ENCODE measurements at regions not wholly inside any gene's neighbourhood (a gene's known extent, or its start where the extent isn't known, plus 50 kb on each side); places are given as distances from the start of the nearest gene placed in this dataset.

GRCh38 chr1:5572794-5573193 is 419.4 kb downstream of the NPHP4 start:
- no peak for TF ChIP-seq NBN (IDR thresholded peaks at IDR 0.05)
- no peak for TF ChIP-seq CTCF (IDR thresholded peaks at IDR 0.05 in 2 of 3, conservative IDR thresholded peaks at IDR 0.05 in 1 of 3; ENCODE audit: control insufficient read depth in 2 of 3, extremely low read depth in 1 of 3, insufficient read depth in 1 of 3, low read depth in 3 of 3, low read length in 3 of 3)
- no peak for TF ChIP-seq POU2F2 (IDR thresholded peaks at IDR 0.05; ENCODE audit: borderline replicate concordance, low read depth, low read length)
